GM12878 (cell line): ENCODE measurements at regions not wholly inside any gene's neighbourhood (a gene's known extent, or its start where the extent isn't known, plus 50 kb on each side); places are given as distances from the start of the nearest gene placed in this dataset.
A peak's percentile ranks its signal among the peaks of the same experiment; 100 is the strongest.

Source experiments
- CBX3 ChIP-seq: fragments of 200-600 bp; sonication (generic); IDR thresholded peaks from 2 replicates; pipeline ENCODE4 v1.6.1; 2016; ENCODE audit warnings: low read depth, borderline replicate concordance
- CTCF ChIP-seq, 3 experiments: IDR thresholded peaks in 2 of 3; conservative IDR thresholded peaks in 1 of 3; 2 replicates each; pipeline ENCODE4 v1.5.1; 2011; ENCODE audit warnings: low read depth in 3 of 3, low read length in 3 of 3, mild to moderate bottlenecking in 3 of 3, control low read depth in 2 of 3, moderate library complexity in 2 of 3, inconsistent platforms in 1 of 3, mixed read lengths in 1 of 3; ENCODE audit not compliant: control insufficient read depth in 2 of 3, insufficient read depth in 1 of 3; ENCODE audit errors: extremely low read depth in 1 of 3
- EGR1 ChIP-seq, 2 experiments: IDR thresholded peaks; 1 replicate in 1 of 2; 2 replicates in 1 of 2; pipeline ENCODE4 v1.6.1; 2011 to 2012; ENCODE audit warnings: low read depth in 2 of 2, low read length in 2 of 2, borderline replicate concordance in 1 of 2, mild to moderate bottlenecking in 1 of 2, moderate library complexity in 1 of 2
- EZH2 ChIP-seq: IDR thresholded peaks from 2 replicates; pipeline ENCODE4 v1.6.1; 2012; ENCODE audit warnings: low read depth, mild to moderate bottlenecking, control low read depth, inconsistent platforms, low read length, borderline replicate concordance; ENCODE audit not compliant: control insufficient read depth
- TCF3 ChIP-seq: IDR thresholded peaks from 2 replicates; pipeline ENCODE4 v1.6.1; 2012; ENCODE audit warnings: low read depth, mild to moderate bottlenecking, low read length, borderline replicate concordance; ENCODE audit not compliant: insufficient read depth
- YY1 ChIP-seq: IDR thresholded peaks from 2 replicates; pipeline ENCODE4 v1.6.1; 2011; ENCODE audit warnings: low read depth, mild to moderate bottlenecking, low read length
- ZNF217 ChIP-seq: fragments of 450-650 bp; IDR thresholded peaks from 2 replicates; pipeline ENCODE4 v1.6.1; 2017; ENCODE audit warnings: antibody characterized with exemption, mild to moderate bottlenecking
- ZNF687 ChIP-seq: fragments of 450-650 bp; IDR thresholded peaks from 2 replicates; pipeline ENCODE4 v1.6.1; 2017; ENCODE audit warnings: mild to moderate bottlenecking, moderate library complexity
- TF ChIP-seq, protein P1 (sequence below): IDR thresholded peaks from 2 replicates; pipeline ENCODE4 v1.6.1; 2011; ENCODE audit warnings: borderline replicate concordance, low read depth, mild to moderate bottlenecking, moderate library complexity, mixed read lengths, low read length; ENCODE audit not compliant: insufficient read depth; ENCODE audit errors: extremely low read length
- TF ChIP-seq, protein P2 (sequence below): fragments of 450-650 bp; IDR thresholded peaks from 2 replicates; pipeline ENCODE4 v1.6.1; 2017; ENCODE audit warnings: antibody characterized with exemption, mild to moderate bottlenecking, moderate library complexity
- TF ChIP-seq, protein P3 (sequence below): IDR thresholded peaks from 2 replicates; pipeline ENCODE4 v1.6.1; 2011; ENCODE audit warnings: low read depth, mild to moderate bottlenecking, low read length, moderate library complexity, borderline replicate concordance; ENCODE audit errors: extremely low read depth

DNA sequence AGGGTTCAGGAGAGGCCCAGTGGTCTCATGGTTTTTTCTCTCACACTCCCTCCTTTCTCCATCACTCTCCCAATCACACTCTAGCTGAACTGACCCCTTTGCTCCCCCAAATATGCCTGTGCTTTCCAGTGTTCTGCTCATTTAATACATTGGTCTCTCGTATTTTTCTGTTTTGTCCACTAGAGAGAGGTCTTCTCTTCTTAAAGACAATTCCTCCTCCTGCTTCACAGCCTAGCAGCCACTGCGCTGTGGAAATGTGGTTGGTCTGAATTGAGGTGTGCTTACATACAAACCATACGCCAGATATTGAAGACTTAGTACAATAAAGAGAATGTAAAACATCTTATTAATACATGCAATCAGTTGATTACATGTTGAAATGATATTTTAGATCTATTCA is 60.6 kb upstream of the XCR1 start (continued):
- TF ChIP-seq, protein P1, sequence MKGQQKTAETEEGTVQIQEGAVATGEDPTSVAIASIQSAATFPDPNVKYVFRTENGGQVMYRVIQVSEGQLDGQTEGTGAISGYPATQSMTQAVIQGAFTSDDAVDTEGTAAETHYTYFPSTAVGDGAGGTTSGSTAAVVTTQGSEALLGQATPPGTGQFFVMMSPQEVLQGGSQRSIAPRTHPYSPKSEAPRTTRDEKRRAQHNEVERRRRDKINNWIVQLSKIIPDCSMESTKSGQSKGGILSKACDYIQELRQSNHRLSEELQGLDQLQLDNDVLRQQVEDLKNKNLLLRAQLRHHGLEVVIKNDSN: no peak
- TF ChIP-seq, protein P2, sequence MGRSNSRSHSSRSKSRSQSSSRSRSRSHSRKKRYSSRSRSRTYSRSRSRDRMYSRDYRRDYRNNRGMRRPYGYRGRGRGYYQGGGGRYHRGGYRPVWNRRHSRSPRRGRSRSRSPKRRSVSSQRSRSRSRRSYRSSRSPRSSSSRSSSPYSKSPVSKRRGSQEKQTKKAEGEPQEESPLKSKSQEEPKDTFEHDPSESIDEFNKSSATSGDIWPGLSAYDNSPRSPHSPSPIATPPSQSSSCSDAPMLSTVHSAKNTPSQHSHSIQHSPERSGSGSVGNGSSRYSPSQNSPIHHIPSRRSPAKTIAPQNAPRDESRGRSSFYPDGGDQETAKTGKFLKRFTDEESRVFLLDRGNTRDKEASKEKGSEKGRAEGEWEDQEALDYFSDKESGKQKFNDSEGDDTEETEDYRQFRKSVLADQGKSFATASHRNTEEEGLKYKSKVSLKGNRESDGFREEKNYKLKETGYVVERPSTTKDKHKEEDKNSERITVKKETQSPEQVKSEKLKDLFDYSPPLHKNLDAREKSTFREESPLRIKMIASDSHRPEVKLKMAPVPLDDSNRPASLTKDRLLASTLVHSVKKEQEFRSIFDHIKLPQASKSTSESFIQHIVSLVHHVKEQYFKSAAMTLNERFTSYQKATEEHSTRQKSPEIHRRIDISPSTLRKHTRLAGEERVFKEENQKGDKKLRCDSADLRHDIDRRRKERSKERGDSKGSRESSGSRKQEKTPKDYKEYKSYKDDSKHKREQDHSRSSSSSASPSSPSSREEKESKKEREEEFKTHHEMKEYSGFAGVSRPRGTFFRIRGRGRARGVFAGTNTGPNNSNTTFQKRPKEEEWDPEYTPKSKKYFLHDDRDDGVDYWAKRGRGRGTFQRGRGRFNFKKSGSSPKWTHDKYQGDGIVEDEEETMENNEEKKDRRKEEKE: no peak
- TF ChIP-seq EGR1 (IDR thresholded peaks at IDR 0.05; ENCODE audit: borderline replicate concordance in 1 of 2, low read depth in 2 of 2, low read length in 2 of 2) (no peak), ZNF217 (no peak), CBX3 (no peak), EZH2 (no peak), TCF3 (no peak), ZNF687 (no peak), YY1 (0 out of 2 replicates have a peak, but pooled peaks have one; percentile 40), CTCF (IDR thresholded peaks at IDR 0.05 in 2 of 3, conservative IDR thresholded peaks at IDR 0.05 in 1 of 3; ENCODE audit: control insufficient read depth in 2 of 3, extremely low read depth in 1 of 3, insufficient read depth in 1 of 3, low read depth in 3 of 3, low read length in 3 of 3) (peak; percentile 10 to 60 (median 46); a peak in 3 of 6 replicates)
- TF ChIP-seq, protein P3, sequence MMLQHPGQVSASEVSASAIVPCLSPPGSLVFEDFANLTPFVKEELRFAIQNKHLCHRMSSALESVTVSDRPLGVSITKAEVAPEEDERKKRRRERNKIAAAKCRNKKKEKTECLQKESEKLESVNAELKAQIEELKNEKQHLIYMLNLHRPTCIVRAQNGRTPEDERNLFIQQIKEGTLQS: no peak
